Neutrophil (primary cell): ENCODE measurements at regions not wholly inside any gene's neighbourhood (a gene's known extent, or its start where the extent isn't known, plus 50 kb on each side); places are given as distances from the start of the nearest gene placed in this dataset.

Experiments used
- H3K27ac ChIP-seq: fragments of 200-600 bp; sonication (generic); 2 replicates; pipeline ENCODE4 v1.5.1; 2016; ENCODE audit warnings: mild to moderate bottlenecking, moderate library complexity
- H3K27me3 ChIP-seq: fragments of 200-600 bp; sonication (generic); 2 replicates; pipeline ENCODE4 v1.6.0; 2016; ENCODE audit warnings: mild to moderate bottlenecking
- H3K36me3 ChIP-seq: fragments of 200-600 bp; sonication (generic); 2 replicates; pipeline ENCODE4 v1.5.1; 2017
- H3K4me1 ChIP-seq, 2 experiments: fragments of 200-600 bp in 1 of 2; sonication (generic) in 1 of 2; 1 replicate in 1 of 2; 2 replicates in 1 of 2; pipeline versions ENCODE4 v1.5.1 to v1.6.1; 2013 to 2016; ENCODE audit warnings: low read depth in 1 of 2, low read length in 1 of 2, mild to moderate bottlenecking in 1 of 2, moderate library complexity in 1 of 2; ENCODE audit not compliant: control insufficient read depth in 1 of 2, insufficient read depth in 1 of 2
- H3K4me3 ChIP-seq, 2 experiments: fragments of 200-600 bp in 1 of 2; sonication (generic) in 1 of 2; 1 replicate in 1 of 2; 2 replicates in 1 of 2; pipeline ENCODE4 v1.5.1; 2013 to 2016; ENCODE audit warnings: low read depth in 1 of 2, low read length in 1 of 2, mild to moderate bottlenecking in 1 of 2, moderate library complexity in 1 of 2
- H3K9me3 ChIP-seq: fragments of 200-600 bp; sonication (generic); 2 replicates; pipeline ENCODE4 v1.5.1; 2016
- TF ChIP-seq, protein P1 (sequence below): fragments of 200-600 bp; sonication (generic); IDR thresholded peaks from 2 replicates; pipeline ENCODE4 v1.5.1; 2016; ENCODE audit warnings: antibody characterized with exemption

- no peaks in the 10 kb centered on the region for H3K4me1 ChIP-seq
- H3K27ac ChIP-seq = no peak overlapping the region
- no peak overlapping the region for H3K4me3 ChIP-seq
- no peaks in the 10 kb centered on the region for H3K9me3 ChIP-seq
- H3K27me3 ChIP-seq = no peaks in the 10 kb centered on the region
- no peaks in the 10 kb centered on the region for H3K36me3 ChIP-seq
- TF ChIP-seq, protein P1, sequence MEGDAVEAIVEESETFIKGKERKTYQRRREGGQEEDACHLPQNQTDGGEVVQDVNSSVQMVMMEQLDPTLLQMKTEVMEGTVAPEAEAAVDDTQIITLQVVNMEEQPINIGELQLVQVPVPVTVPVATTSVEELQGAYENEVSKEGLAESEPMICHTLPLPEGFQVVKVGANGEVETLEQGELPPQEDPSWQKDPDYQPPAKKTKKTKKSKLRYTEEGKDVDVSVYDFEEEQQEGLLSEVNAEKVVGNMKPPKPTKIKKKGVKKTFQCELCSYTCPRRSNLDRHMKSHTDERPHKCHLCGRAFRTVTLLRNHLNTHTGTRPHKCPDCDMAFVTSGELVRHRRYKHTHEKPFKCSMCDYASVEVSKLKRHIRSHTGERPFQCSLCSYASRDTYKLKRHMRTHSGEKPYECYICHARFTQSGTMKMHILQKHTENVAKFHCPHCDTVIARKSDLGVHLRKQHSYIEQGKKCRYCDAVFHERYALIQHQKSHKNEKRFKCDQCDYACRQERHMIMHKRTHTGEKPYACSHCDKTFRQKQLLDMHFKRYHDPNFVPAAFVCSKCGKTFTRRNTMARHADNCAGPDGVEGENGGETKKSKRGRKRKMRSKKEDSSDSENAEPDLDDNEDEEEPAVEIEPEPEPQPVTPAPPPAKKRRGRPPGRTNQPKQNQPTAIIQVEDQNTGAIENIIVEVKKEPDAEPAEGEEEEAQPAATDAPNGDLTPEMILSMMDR = no peak
These were observed 1833.2 kb upstream of the PCDH7 start for GRCh38 chr4:28886934-28887333.

- H3K4me3 ChIP-seq = no peak overlapping the region
- no peak overlapping the region for H3K27ac ChIP-seq
- no peaks in the 10 kb centered on the region for H3K27me3 ChIP-seq
- TF ChIP-seq, protein P1 = no peak
- no peaks in the 10 kb centered on the region for H3K36me3 ChIP-seq
- no peaks in the 10 kb centered on the region for H3K9me3 ChIP-seq
- no peaks in the 10 kb centered on the region for H3K4me1 ChIP-seq
These were observed 1829.0 kb upstream of the PCDH7 start for GRCh38 chr4:28890949-28891775.

DNA sequence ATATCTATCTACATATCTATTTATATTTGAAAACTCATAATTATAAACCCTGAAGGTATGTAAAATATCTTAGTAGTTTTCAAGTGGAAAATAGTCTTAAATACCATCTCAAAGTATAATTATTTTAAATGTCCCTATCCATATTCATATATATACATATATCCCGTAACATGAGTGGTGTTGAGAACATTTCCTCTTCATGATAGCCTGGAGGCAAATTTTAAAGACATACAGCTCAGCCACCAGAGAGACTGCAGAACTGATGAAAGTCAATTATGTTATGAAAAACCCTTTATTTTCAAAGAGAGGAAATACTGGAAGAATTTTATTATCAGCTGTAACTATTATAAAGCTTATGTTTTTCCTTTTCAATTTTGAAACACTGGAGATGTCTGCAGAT, 1806.7 kb upstream of the PCDH7 start:
- Histone ChIP-seq H3K27ac (no peak overlapping the region), H3K36me3 (no peaks in the 10 kb centered on the region), H3K4me3 (no peak overlapping the region), H3K9me3 (no peaks in the 10 kb centered on the region), H3K27me3 (no peaks in the 10 kb centered on the region), H3K4me1 (no peaks in the 10 kb centered on the region)
- TF ChIP-seq, protein P1 = no peak

DNA sequence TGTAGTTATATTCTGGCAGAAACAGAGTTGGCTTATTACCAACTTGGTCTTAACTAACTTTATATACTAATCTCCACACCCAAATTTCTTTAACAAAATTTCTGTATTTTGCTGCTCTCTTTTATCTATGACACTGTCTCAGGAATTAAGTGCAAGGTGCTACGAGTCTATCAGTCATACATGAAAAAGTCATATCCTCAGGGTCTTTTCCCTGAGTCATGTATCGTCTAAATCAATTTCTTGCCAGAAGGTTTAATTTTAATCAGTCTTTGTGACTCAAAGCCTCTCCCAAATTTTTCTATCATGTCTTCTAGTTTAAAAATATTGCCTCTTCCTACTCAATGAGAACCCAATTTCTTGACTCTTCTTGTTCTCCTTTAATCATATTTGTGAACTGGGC, 1803.6 kb upstream of the PCDH7 start:
- H3K4me1 ChIP-seq = no peaks in the 10 kb centered on the region
- no peak overlapping the region for H3K27ac ChIP-seq
- no peaks in the 10 kb centered on the region for H3K27me3 ChIP-seq
- TF ChIP-seq, protein P1 = no peak
- no peaks in the 10 kb centered on the region for H3K36me3 ChIP-seq
- H3K4me3 ChIP-seq = no peak overlapping the region
- no peaks in the 10 kb centered on the region for H3K9me3 ChIP-seq

DNA sequence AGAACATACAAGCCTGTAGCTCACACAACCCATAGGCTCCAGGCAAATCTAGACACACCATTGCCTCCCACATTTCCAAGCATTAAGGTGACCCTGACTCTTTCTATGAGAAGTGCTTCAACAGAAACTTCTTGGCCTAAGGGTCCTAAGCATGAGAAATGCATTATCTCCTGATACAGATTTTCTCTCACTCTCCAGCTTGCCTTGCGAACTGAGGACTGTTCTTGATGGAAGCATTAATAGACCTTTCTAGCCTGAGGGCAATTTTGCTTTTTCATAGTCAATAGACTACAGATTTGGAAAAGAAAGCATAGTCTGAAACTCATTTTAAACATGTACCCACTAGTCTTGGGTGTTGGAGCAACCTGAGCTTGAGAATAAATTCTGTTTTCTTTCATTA, 1801.3 kb upstream of the PCDH7 start:
- Histone ChIP-seq H3K4me3 (no peak overlapping the region), H3K36me3 (no peaks in the 10 kb centered on the region), H3K4me1 (no peaks in the 10 kb centered on the region), H3K27ac (no peak overlapping the region), H3K9me3 (no peaks in the 10 kb centered on the region), H3K27me3 (no peaks in the 10 kb centered on the region)
- TF ChIP-seq, protein P1 = no peak
